HG03025 (cell line): ENCODE measurements at regions not wholly inside any gene's neighbourhood (a gene's known extent, or its start where the extent isn't known, plus 50 kb on each side); places are given as distances from the start of the nearest gene placed in this dataset.
"Not testable (repeated sequence)": the region's sequence is repeated elsewhere in the genome, so short reads cannot be mapped to it uniquely, and the experiment has no call there.

Source experiments
- ATAC-seq: cut with Tn5 transposase; IDR thresholded peaks from one replicate; pipeline ENCODE4 v1.9.1; 2021; ENCODE audit warnings: mild to moderate bottlenecking, moderate library complexity; ENCODE audit not compliant: unreplicated experiment, low FRiP score

DNA sequence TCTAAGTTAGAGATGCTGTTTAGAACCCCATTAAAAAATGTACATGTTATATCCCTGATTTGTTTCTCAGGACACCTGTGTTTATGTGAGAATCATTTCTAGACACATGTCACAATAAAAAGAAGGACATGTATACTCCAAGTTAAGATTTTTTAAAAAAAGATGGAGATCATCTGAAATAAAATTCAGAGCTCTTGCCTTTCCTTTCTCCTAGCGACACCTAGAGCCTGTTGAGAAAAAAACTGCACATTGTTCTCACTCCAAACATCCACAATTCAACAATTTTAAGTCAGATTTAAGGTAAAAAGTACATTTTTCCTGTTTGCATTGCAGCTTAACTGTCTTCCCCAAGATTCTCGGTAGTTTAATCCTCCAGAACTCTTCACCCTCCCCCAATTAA lies 171.8 kb downstream of the ATP6V0E2 start:
- ATAC-seq, result not testable (repeated sequence)

DNA sequence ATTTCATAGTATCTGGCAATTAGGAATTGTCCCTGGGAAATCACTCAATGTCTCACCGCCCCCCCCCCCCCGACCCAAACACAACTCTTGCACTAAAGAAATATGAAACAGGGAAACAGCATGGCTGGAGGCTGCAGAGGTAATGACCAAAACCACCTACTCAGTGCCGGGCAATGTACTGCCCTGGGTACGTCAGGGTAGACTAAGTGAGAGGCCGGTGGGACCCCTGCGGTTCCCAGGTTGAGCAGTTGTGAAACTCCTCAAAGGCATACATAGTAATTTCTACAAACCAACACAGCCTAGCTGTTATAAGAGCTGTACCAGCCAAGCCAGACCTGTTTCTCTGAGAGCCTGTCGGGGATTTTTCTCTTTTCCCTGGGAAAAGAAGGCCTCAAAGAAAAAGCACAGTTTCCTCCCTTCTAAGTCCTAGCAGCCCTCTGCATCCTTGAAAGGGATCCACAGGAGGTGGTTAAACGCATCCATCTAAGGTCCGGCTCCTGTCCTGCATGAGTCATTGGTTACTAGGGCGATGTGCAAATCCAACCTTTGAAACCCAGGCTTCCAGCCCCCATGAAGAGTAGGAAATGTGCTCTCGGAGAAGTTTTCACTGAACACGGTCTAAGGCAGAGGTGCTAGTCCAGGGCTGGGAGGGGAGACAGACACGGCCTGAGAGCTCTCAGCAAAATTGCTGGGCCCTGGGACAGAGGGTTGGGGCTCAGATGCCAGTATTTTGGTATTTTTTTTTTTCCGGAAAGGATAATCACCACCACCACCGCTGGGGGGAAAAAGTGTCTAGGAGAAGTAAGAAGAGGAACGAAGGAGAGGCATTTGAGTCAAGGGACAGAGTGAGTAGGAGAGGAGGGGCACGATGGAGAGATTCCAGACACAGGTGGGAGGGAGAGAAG lies 172.8 kb downstream of the ATP6V0E2 start:
- ATAC-seq, result not testable (repeated sequence)

DNA sequence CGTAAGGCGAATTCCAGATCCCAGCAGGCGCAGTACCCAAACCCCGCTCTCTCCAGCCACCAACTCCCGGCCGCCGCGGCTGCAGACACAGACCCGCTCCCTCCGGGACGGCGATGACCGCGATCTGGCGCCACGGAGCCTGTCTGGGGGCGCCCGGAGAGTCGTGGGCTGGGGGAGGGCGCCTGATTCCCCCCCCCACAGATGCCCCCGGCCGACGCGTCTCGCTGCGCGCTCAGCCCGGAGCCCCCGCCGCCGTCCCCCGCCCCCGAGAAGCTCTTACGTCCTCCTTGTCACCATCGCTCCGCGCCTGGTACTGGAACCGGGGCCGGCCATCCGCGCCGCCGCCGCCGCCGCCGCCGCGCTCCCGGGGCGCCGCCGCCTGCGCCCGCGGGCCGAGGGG lies 173.6 kb downstream of the ATP6V0E2 start:
- not testable (repeated sequence) for ATAC-seq

DNA sequence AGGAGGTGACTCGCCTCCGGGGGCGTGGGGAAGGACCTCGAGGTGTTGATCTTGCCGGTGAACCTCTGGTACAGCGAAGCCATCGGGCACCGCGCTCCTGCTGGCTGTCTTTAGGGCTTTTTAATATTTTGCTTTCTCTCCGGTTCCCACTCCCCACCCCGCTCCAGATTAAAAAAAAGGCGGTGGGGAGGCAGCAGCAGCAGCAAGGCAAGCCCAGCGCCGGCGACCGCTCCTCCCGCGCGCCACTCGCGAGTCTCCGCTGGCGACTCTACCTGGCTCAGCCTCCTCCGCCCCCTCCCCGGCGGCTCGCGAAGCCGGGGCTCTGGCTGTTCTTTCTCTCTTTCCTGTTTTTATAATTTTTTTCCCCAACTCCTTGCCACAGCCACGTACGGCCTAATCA lies 174.0 kb downstream of the ATP6V0E2 start:
- ATAC-seq, result not testable (repeated sequence)

DNA sequence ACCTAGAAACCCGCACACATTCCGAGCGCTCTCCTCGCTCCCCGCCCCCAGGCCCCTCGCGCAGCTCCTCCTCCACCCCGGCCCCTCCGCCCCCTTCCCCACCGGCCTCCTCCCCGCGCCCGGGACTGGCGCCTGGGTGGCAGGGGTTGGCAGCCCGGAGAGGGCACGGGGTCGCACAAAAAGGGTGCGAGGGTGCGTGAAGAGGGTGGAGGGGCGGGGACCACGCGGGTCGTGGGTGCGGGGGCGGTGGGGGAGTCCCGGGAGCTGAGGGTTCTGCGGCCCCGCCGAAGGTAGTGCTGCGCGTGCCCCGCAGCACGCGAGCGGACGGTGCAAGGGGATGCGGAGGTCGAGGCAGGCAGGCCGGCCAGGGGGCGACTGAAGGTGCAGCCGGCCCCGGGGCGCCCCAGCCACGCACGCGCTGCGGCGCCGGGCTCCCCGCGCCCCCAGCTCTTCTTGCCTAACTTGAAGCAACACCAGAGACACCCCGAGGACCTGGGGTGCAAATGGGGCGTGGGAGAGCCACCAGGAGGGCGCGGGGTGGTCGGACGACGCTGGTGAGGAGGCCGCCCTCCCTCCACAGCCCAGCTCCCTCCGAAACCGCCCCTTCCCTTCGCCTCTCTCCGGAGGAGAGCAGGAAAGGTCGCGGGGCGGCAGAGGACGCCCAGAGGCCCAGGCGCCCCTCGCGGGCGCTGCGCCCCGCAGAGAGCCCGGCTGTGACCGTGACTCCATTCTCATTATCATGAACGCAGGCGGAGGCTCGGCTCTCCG lies 174.7 kb downstream of the ATP6V0E2 start:
- ATAC-seq, result not testable (repeated sequence)

DNA sequence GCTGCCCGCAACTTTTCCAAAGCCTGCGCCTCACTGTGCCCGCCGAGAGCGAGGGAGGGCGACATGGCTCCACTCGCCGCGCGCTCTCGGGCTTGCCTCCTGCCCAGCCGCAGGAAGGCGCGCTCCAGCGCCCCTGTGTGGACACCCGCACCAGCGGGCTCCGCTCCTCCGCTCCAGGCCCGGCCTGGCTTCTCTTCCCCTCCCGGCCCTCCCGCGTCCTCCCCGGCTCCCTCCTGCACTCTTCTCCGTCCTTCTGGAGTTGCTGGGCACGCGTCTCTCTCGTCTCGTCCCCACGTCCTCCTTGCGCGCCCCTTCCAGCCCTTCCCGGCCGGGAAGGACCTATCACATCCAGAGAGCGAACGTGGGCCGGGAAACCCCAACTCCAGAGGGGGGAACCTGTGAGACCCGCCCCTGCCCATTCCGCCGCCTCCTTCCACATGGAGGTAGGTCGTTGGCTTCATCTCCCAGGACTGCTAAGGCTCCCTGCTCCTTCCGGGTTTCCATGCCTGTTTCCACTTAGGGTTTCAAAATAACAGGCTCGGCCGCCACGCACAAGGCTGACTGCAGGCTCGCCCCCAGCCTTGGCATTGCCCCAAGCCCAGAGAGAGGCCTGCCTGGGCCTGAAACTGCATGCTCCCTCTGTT lies 175.4 kb downstream of the ATP6V0E2 start:
- ATAC-seq, result not testable (repeated sequence)

DNA sequence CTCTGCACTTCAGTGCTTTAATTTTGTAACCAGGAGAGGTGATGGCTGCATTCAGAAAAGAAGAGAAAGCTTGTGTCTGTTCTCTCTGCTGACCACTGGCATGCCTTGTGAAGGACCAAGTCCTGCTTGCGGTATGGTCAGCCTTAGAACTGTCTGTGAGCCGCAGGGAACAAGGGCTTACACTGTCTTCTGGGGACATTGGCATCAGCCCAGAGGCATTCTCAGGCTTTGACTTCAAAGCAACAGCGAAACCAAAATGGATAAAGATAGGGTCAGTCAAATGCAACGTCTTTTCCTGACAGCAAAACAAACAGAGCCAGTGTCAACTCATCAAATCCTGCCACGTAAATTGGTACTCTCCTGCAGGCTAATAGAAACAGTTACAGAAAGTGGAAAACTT lies 179.6 kb downstream of the ATP6V0E2 start:
- ATAC-seq, result not testable (repeated sequence)

DNA sequence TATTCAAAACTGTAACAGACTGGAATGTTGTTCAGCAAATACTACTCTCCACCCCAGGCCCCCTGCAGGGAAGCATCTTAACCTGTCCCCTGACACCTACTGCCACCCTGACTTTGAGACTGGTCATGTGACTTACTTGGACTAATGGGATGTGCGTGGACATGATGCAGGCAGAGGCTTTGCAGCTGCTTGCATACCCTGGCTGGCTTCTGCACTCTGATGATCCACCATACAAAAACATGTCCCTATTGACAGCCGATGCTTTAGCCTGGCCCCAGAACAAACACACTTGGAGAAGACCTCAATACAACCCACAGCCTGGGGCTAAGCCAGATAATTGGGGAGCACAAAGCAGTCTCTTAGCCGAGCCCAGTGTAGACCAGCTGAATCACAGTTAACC lies 180.5 kb downstream of the ATP6V0E2 start:
- ATAC-seq, result not testable (repeated sequence)

DNA sequence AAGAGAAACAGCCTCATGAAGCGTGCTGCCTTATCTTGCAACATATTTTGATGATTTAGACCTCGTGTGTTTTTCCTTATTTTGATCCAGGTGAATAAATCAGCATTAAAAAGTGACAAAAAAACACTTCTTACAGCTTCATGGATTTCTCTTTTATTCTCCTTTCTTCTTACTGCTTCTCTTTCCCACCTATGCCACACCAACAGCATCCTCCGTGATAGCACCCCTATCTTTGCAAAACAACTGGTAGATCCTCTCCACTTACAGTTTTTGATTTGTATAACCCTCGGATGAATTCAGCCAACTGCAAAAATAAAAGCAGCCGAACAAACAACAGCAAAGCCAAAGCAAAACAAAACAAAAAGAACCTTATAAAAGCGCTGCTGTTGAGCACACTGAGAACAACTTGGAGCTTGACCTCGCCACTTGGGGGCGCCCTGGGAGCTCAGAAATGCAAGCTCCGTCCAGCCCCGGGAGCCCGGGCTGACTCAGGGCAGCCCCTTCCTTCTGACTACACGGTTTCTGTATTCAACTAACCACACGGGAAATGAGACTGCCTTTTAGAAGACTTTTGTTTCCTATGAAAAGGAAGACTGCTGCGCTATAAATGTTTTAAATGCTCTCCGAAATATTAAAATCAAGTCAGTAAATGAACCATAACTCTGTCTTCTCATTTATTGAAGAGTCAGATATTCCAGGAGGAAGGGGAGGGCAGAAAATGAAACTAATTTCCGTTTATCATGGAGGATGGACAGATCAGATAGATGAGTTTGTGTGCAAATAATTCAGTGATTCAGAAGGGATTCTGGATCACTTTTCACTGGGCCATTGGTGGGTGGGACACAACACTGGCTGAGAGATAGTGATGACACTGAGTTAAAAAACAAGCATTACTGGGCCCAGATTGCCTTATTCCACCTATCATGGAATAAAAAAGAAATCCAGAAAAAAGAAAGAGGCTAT lies 186.8 kb downstream of the ATP6V0E2 start:
- peak; percentile 96 for ATAC-seq

DNA sequence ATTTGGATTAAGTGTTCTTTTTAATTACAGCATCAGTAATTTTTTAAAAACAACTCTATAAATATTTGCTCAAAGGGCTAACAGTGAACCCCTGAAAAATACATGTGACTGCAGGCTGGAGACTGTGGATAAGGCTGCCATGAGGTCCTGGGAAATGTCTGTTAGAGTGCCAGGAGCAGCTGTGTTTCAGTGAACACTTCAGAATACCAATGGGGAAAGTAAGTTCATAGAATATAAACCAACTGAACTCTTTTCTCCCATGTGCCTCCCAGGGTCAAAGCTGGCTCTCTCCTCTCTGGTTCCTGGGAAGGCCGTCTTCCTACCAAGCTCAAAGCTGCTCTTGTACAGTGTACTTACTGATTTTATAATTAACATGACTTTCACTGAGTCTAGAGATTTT lies 189.4 kb downstream of the ATP6V0E2 start:
- not testable (repeated sequence) for ATAC-seq

DNA sequence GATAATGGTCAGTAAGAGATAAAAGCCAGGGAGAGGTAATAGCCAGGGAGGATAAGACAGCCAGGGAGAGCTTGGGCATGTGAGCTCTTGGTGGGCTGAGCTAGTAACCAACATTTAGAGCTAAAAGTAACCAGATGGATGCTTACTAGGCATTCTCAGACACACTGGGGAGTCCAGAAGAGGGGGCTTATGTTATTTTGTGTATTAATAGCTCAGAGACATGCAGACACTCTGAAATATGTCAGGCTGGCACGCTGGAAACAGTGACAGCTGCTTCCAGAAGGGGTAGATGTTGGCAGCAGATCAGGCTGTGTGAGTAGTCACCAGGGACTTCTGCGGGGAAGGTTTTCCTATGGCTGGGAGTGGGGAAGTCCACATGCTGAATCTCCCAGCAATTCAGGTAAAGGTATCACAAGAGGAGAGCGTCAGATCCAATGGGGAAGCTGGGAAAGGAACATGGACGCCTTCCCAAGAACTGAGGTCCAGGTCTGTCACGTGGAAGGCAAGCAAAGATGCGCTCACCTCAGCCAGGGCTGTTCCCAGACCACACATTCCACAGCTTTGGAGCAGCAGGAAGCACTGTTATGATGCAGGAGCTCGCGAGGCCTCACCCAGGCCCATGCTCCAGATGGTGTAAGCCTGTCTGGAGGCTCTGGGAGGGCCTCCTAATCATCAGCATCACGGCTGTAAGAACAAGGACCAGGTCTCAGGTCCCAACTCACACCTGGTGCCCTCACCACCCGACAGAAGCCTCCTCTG lies 196.0 kb downstream of the ATP6V0E2 start:
- not testable (repeated sequence) for ATAC-seq

DNA sequence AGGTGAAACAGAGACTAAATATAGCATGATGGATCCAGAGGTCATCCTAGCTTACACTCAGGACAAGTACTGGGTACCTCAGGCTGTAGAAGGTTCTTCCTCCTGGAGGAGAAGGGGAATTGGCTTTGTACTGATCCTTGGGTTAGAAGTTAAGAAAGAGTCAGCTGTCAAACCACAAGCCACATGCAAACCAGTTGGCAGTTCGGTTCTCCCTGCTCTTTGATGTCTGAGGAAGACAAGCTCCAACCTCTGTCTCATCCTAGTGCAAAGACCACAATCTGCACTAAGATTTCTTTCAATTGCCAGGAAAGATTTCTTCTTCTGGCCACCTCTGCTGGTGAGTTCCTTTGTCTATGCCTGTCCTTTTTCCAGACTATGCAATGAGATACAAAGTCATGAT lies 203.8 kb downstream of the ATP6V0E2 start:
- not testable (repeated sequence) for ATAC-seq

DNA sequence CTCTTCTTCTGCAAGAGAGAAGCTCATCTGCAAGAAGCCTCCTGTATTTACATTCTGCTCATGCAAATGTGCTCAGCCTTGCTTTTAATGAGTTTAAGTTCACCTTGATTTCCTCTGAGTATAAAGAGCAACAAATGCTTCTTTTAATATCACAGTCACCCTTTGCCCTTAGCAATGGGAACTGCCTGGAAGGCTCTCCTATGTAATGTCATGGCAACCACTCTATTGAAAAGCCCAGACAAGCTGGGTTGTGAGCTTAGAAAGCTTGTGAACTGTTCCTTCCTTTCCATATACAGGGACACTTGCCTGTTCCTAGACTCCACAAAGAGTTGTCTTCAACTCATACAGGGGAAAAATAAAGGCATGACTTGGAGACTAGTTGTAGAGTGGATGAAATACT lies 208.1 kb downstream of the ATP6V0E2 start:
- not testable (repeated sequence) for ATAC-seq

DNA sequence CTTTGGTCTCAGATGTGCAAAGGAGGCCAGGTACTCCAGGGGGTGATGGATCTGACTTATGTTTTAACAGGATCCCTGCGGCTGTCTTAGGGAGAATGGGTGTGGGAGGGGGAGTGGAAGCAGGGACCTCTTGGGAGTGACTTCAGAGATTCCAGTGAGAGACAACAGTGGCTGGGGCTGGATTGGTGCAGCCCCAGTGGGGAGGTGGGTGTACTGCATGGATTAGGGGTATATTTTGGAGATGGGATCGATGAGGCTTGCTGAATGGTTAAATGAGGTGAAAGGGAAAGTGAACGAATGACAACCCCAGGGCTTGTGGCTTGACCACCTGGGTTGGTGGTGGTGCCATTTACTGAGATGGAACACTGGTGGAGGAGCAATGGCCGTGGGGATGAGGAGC lies 211.0 kb downstream of the ATP6V0E2 start:
- not testable (repeated sequence) for ATAC-seq

DNA sequence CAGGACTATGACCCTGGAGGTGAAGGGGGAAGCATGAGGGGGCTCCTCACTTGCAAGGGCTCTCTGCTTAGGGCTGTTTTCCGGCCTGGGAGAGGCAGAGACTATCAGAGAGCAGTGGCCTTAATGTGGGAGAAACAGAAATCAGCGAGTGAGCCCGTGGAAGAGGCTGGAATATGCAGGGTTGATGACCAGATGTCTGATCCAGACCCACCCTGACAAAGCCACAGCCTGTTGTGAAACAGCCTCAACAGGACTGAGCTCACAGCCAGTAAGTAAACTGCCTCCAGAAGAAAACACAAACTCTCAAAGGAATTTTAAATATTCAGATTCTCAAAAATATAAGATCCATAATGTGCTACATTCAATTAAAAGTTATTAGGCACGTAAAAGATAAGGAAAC lies 213.7 kb downstream of the ATP6V0E2 start:
- not testable (repeated sequence) for ATAC-seq

DNA sequence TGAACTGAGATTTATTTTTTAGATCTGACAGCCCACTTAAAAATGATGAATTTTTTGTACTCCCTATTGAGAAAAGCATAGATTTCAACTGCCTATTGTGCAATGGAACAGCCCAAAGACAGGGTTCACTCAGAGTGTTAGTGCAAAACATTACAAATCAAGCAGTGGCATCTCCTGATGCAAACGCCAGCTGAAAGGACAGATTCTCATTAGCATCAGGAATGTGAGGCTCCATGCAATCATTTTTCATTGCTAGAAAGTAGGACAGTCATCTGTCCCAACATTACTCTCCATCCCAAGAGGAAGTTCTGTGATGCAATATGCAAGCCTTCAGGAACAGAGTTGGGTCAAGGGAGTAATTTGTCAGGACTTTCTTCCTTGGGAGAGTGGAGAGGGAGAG lies 215.4 kb downstream of the ATP6V0E2 start:
- not testable (repeated sequence) for ATAC-seq

DNA sequence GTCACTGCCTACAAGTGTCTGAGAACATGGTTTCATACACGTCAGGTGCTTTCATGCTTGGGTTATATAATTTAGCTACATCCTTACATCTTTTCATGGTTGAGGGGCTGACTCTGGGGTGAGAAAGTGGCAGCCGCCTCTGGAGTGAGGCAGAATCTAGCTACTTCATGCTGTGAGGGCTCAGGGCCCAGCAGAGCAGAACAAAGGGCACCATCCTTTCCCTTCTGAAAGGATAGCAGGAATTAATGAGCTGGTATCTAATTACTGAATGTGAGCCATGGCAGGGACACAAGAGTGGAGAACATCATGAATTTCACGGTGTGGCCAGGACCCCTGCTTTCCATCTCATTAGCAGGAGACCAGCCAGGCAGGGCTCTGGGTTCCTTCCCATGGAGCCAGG lies 217.0 kb downstream of the ATP6V0E2 start:
- ATAC-seq, result not testable (repeated sequence)

DNA sequence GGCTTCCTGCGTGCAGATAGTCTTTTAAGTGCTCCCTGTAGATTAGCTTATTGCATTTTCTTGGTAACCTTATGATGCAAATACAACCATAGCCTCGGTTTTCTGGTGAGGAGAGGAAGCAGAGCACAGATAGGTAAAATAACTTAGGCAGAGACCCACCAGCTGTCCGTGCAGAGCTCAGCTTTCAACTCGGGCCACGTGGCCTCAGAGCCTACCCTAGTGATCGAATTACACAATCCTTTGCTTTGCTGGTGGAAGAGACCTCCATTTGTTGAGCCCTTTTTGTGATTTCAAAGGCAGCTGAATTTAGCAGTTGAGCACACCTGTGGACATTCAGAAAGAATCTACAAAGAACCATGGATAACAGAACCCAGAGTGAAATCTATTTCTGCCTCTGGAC lies 220.1 kb downstream of the ATP6V0E2 start:
- not testable (repeated sequence) for ATAC-seq
